ENCODE measurements at regions not wholly inside any gene's neighbourhood (a gene's known extent, or its start where the extent isn't known, plus 50 kb on each side); places are given as distances from the start of the nearest gene placed in this dataset.

GRCh38 chr2:225989809-225990208, 590.3 kb downstream of the NYAP2 start:
- no peak for TF ChIP-seq SPI1 (IDR thresholded peaks at IDR 0.05; ENCODE audit: borderline replicate concordance, low read depth)
- TF ChIP-seq, protein P1, sequence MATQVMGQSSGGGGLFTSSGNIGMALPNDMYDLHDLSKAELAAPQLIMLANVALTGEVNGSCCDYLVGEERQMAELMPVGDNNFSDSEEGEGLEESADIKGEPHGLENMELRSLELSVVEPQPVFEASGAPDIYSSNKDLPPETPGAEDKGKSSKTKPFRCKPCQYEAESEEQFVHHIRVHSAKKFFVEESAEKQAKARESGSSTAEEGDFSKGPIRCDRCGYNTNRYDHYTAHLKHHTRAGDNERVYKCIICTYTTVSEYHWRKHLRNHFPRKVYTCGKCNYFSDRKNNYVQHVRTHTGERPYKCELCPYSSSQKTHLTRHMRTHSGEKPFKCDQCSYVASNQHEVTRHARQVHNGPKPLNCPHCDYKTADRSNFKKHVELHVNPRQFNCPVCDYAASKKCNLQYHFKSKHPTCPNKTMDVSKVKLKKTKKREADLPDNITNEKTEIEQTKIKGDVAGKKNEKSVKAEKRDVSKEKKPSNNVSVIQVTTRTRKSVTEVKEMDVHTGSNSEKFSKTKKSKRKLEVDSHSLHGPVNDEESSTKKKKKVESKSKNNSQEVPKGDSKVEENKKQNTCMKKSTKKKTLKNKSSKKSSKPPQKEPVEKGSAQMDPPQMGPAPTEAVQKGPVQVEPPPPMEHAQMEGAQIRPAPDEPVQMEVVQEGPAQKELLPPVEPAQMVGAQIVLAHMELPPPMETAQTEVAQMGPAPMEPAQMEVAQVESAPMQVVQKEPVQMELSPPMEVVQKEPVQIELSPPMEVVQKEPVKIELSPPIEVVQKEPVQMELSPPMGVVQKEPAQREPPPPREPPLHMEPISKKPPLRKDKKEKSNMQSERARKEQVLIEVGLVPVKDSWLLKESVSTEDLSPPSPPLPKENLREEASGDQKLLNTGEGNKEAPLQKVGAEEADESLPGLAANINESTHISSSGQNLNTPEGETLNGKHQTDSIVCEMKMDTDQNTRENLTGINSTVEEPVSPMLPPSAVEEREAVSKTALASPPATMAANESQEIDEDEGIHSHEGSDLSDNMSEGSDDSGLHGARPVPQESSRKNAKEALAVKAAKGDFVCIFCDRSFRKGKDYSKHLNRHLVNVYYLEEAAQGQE (IDR thresholded peaks at IDR 0.05; ENCODE audit: insufficient replicate concordance, low read depth), result no peak
- TF ChIP-seq POLR2AphosphoS5 (IDR thresholded peaks at IDR 0.05; ENCODE audit: low read depth), result no peak
- no peak for TF ChIP-seq GABPA (IDR thresholded peaks at IDR 0.05; ENCODE audit: low read depth)
- TF ChIP-seq CTCF (IDR thresholded peaks at IDR 0.05; ENCODE audit: insufficient read depth, low read length), result no peak
- Histone ChIP-seq H3K27me3 (ENCODE audit: insufficient read depth, poor library complexity, severe bottlenecking) (no peaks in the 10 kb centered on the region), H3K27ac (replicated peaks) (no peak overlapping the region), H3K4me3 (replicated peaks; ENCODE audit: insufficient read depth, low read length) (no peak overlapping the region)
- no peak for DNase-seq (ENCODE audit: low read depth in 1 of 2, low spot score in 1 of 2)

GRCh38 chr2:225980372-225980771, 580.9 kb downstream of the NYAP2 start:
- no peak for DNase-seq (ENCODE audit: low read depth in 1 of 2, low spot score in 1 of 2)
- TF ChIP-seq SPI1 (IDR thresholded peaks at IDR 0.05; ENCODE audit: borderline replicate concordance, low read depth), result no peak
- Histone ChIP-seq H3K4me3 (replicated peaks; ENCODE audit: insufficient read depth, low read length) (no peak overlapping the region), H3K27me3 (ENCODE audit: insufficient read depth, poor library complexity, severe bottlenecking) (no peaks in the 10 kb centered on the region), H3K27ac (replicated peaks) (no peak overlapping the region)

DNA sequence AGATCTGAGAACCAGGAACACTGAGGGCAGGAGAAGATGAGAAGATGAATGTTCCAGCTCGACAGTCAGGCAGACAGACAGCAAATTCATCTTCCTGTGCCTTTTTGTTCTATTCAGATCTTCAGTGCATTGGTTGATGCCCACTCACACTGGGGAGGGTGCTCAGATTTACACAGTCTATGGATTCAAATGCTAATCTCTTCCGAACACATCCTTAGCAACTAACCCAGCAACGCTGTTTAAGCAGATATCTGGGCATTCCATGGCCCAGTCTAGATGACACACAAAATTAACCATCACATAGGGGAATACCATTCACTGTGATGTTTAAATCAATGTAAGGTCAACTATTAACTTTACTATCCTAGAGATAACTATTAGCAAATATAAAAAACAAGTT, 571.9 kb downstream of the NYAP2 start:
- no peak for TF ChIP-seq POLR2AphosphoS5 (IDR thresholded peaks at IDR 0.05; ENCODE audit: low read depth)
- TF ChIP-seq, protein P1 (IDR thresholded peaks at IDR 0.05; ENCODE audit: insufficient replicate concordance, low read depth), result no peak
- TF ChIP-seq CTCF (IDR thresholded peaks at IDR 0.05; ENCODE audit: insufficient read depth, low read length), result no peak
- TF ChIP-seq SPI1 (IDR thresholded peaks at IDR 0.05; ENCODE audit: borderline replicate concordance, low read depth), result no peak
- TF ChIP-seq GABPA (IDR thresholded peaks at IDR 0.05; ENCODE audit: low read depth), result no peak
- Histone ChIP-seq H3K27ac (replicated peaks) (no peak overlapping the region), H3K4me3 (replicated peaks; ENCODE audit: insufficient read depth, low read length) (no peak overlapping the region), H3K27me3 (ENCODE audit: insufficient read depth, poor library complexity, severe bottlenecking) (no peaks in the 10 kb centered on the region)
- no peak for DNase-seq (ENCODE audit: low read depth in 1 of 2, low spot score in 1 of 2)

DNA sequence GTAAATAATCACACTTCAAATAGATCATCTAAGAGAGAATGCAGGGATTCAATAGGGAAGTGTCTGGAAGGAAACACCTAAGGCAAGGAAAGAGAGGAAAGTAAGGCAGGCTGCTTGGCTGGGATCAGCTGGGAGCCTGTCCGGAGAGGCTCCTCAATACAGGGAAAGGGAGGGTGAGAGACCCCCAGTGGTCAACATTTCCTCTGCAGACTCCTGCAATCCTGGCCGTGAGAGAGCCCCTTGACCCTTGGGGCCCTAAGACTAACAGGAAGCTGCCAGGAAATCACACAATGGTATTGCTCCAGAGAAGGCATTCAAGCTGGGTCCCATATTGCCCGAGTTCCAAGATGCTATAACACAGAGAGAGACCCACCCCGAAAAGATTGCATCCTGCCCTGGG, 549.4 kb downstream of the NYAP2 start:
- Histone ChIP-seq H3K4me3 (replicated peaks; ENCODE audit: insufficient read depth, low read length) (no peak overlapping the region), H3K27ac (replicated peaks) (no peak overlapping the region), H3K27me3 (ENCODE audit: insufficient read depth, poor library complexity, severe bottlenecking) (no peaks in the 10 kb centered on the region)
- TF ChIP-seq GABPA (IDR thresholded peaks at IDR 0.05; ENCODE audit: low read depth), result no peak
- TF ChIP-seq SPI1 (IDR thresholded peaks at IDR 0.05; ENCODE audit: borderline replicate concordance, low read depth), result no peak
- TF ChIP-seq, protein P1 (IDR thresholded peaks at IDR 0.05; ENCODE audit: insufficient replicate concordance, low read depth), result no peak
- no peak for TF ChIP-seq CTCF (IDR thresholded peaks at IDR 0.05; ENCODE audit: insufficient read depth, low read length)
- TF ChIP-seq POLR2AphosphoS5 (IDR thresholded peaks at IDR 0.05; ENCODE audit: low read depth), result no peak
- DNase-seq (ENCODE audit: low read depth in 1 of 2, low spot score in 1 of 2), result no peak
